DOHH2 (cell line): ENCODE measurements at regions not wholly inside any gene's neighbourhood (a gene's known extent, or its start where the extent isn't known, plus 50 kb on each side); places are given as distances from the start of the nearest gene placed in this dataset.

Source experiments
- H3F3A ChIP-seq: fragments of 200-600 bp; sonication (generic), shearing (Covaris generic); 2 replicates; pipeline ENCODE4 v1.6.0; 2016; ENCODE audit warnings: antibody characterized with exemption, mild to moderate bottlenecking; ENCODE audit not compliant: control insufficient read depth, insufficient read depth
- H3K27ac ChIP-seq: fragments of 200-600 bp; sonication (generic); 2 replicates; pipeline ENCODE4 v1.5.1; 2014; ENCODE audit warnings: low read depth, mild to moderate bottlenecking, low read length, moderate library complexity
- H3K27me3 ChIP-seq: fragments of 200-600 bp; sonication (generic); 2 replicates; pipeline ENCODE4 v1.6.1; 2014; ENCODE audit warnings: mild to moderate bottlenecking, low read length, mixed read lengths; ENCODE audit not compliant: control insufficient read depth
- H3K36me3 ChIP-seq: fragments of 200-600 bp; sonication (generic); 2 replicates; pipeline ENCODE4 v1.6.1; 2014; ENCODE audit warnings: mild to moderate bottlenecking, low read length, moderate library complexity, mixed read lengths; ENCODE audit not compliant: control insufficient read depth
- H3K4me1 ChIP-seq: fragments of 200-600 bp; sonication (generic); 2 replicates; pipeline ENCODE4 v1.6.1; 2014; ENCODE audit warnings: mild to moderate bottlenecking, low read length, mixed read lengths; ENCODE audit not compliant: control insufficient read depth
- H3K4me2 ChIP-seq: fragments of 200-600 bp; sonication (generic); 2 replicates; pipeline ENCODE4 v1.6.0; 2014; ENCODE audit warnings: mild to moderate bottlenecking, low read length, moderate library complexity
- H3K4me3 ChIP-seq: fragments of 200-600 bp; sonication (generic); 2 replicates; pipeline ENCODE4 v1.5.1; 2014; ENCODE audit warnings: mild to moderate bottlenecking, low read length, mixed read lengths
- H3K79me2 ChIP-seq: fragments of 200-600 bp; sonication (generic); 2 replicates; pipeline ENCODE4 v1.6.1; 2014; ENCODE audit warnings: mild to moderate bottlenecking, low read length, mixed read lengths; ENCODE audit not compliant: control insufficient read depth
- H3K9me2 ChIP-seq: fragments of 200-600 bp; sonication (generic); replicated peaks from 2 replicates; pipeline ENCODE4 v1.6.1; 2014; ENCODE audit warnings: mild to moderate bottlenecking, low read length, mixed read lengths; ENCODE audit not compliant: control insufficient read depth
- H3K9me3 ChIP-seq: fragments of 200-600 bp; sonication (generic); 2 replicates; pipeline ENCODE4 v1.6.1; 2014; ENCODE audit warnings: antibody characterized with exemption, low read length, mixed read lengths; ENCODE audit not compliant: control insufficient read depth, insufficient read depth
- H4K20me1 ChIP-seq: fragments of 200-600 bp; sonication (generic); 2 replicates; pipeline ENCODE4 v1.6.0; 2014; ENCODE audit warnings: low read depth, mild to moderate bottlenecking, antibody characterized with exemption, low read length, moderate library complexity; ENCODE audit not compliant: control insufficient read depth, insufficient read depth
- CTCF ChIP-seq: fragments of 200-600 bp; sonication (generic); IDR thresholded peaks from one replicate; pipeline ENCODE4 v1.5.1; 2014; ENCODE audit warnings: antibody characterized with exemption, mild to moderate bottlenecking, low read depth, low read length; ENCODE audit not compliant: poor library complexity, severe bottlenecking
- EZH2phosphoT487 ChIP-seq: fragments of 200-600 bp; sonication (generic); IDR thresholded peaks from 2 replicates; pipeline ENCODE4 v1.6.1; 2017; ENCODE audit warnings: borderline replicate concordance, mild to moderate bottlenecking, antibody characterized with exemption, low read length, moderate library complexity, mixed read lengths

GRCh38 chr16:80899809-80900592, 95.6 kb upstream of the CDYL2 start:
- TF ChIP-seq CTCF (no peak), EZH2phosphoT487 (no peak)
- Histone ChIP-seq H3K36me3 (no peaks in the 10 kb centered on the region), H3K27ac (no peak overlapping the region), H3K4me2 (no peak overlapping the region), H3K4me1 (no peaks in the 10 kb centered on the region), H3K27me3 (no peaks in the 10 kb centered on the region), H4K20me1 (no peaks in the 10 kb centered on the region), H3K4me3 (no peak overlapping the region), H3F3A (no peaks in the 10 kb centered on the region), H3K79me2 (no peaks in the 10 kb centered on the region), H3K9me3 (no peaks in the 10 kb centered on the region), H3K9me2 (no peaks in the 10 kb centered on the region)

DNA sequence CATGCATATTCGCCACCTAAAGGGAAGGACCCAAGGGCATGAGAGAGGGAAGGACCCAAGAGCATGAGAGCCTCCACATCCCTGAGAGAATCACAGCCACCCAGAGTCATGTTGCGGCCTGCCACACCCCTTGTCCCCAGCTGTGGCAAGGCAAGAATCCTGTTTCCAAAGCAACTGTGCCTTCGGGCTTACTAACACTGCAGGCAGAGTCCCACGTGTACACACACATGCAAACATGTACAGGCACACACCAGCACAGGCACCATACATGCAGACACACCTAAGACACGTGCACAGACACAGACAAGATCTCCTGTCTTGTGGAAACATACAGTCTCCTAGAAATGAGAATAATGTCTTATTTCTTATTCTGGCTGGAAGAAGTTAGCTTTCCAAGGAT, 92.4 kb upstream of the CDYL2 start:
- no peaks in the 10 kb centered on the region for H3K79me2 ChIP-seq
- no peak overlapping the region for H3K27ac ChIP-seq
- H3K27me3 ChIP-seq, result 0 out of 2 replicates have a peak, but pooled peaks cover 3% of the 10 kb centered on the region
- no peak overlapping the region for H3K4me3 ChIP-seq
- no peaks in the 10 kb centered on the region for H4K20me1 ChIP-seq
- no peaks in the 10 kb centered on the region for H3K36me3 ChIP-seq
- peaks cover 5% of the 10 kb centered on the region for H3K4me1 ChIP-seq
- H3K9me3 ChIP-seq, result no peaks in the 10 kb centered on the region
- no peak for TF ChIP-seq CTCF
- no peak for TF ChIP-seq EZH2phosphoT487
- H3K4me2 ChIP-seq, result no peak overlapping the region
- H3F3A ChIP-seq, result no peaks in the 10 kb centered on the region
- no peaks in the 10 kb centered on the region for H3K9me2 ChIP-seq

- TF ChIP-seq EZH2phosphoT487 (no peak), CTCF (no peak)
- H3K27me3 ChIP-seq, result 0 out of 2 replicates have a peak, but pooled peaks cover 5% of the 10 kb centered on the region
- no peak overlapping the region for H3K4me2 ChIP-seq
- H3K79me2 ChIP-seq, result no peaks in the 10 kb centered on the region
- H4K20me1 ChIP-seq, result no peaks in the 10 kb centered on the region
- H3K9me3 ChIP-seq, result no peaks in the 10 kb centered on the region
- H3K4me3 ChIP-seq, result no peak overlapping the region
- no peaks in the 10 kb centered on the region for H3K36me3 ChIP-seq
- H3F3A ChIP-seq, result no peaks in the 10 kb centered on the region
- peaks cover 5% of the 10 kb centered on the region for H3K4me1 ChIP-seq
- no peaks in the 10 kb centered on the region for H3K9me2 ChIP-seq
- no peak overlapping the region for H3K27ac ChIP-seq
Observed at GRCh38 chr16:80894091-80894490, 89.7 kb upstream of the CDYL2 start.
